H9 (cell line): ENCODE measurements at regions not wholly inside any gene's neighbourhood (a gene's known extent, or its start where the extent isn't known, plus 50 kb on each side); places are given as distances from the start of the nearest gene placed in this dataset.

Experiments
- DNase-seq: peaks from one replicate; pipeline ENCODE4 v3.0.0-alpha.2; 2017
- H2AFZ ChIP-seq: one replicate; pipeline ENCODE4 v1.6.1; 2013; ENCODE audit warnings: mild to moderate bottlenecking, low read length, control low read depth, moderate library complexity
- H2AK5ac ChIP-seq: 2 replicates; pipeline ENCODE4 v1.6.1; 2013; ENCODE audit warnings: low read length, control low read depth, mixed read lengths; ENCODE audit not compliant: insufficient read length
- H2BK120ac ChIP-seq: one replicate; pipeline ENCODE4 v1.6.1; 2013; ENCODE audit warnings: low read depth, mild to moderate bottlenecking, low read length, control low read depth, inconsistent platforms; ENCODE audit not compliant: poor library complexity, severe bottlenecking
- H2BK12ac ChIP-seq: 2 replicates; pipeline ENCODE4 v1.6.1; 2013; ENCODE audit warnings: low read length, control low read depth, mixed read lengths, low read depth; ENCODE audit not compliant: insufficient read length
- H2BK15ac ChIP-seq: 2 replicates; pipeline ENCODE4 v1.6.1; 2013; ENCODE audit warnings: low read depth, low read length, control low read depth
- H2BK20ac ChIP-seq: one replicate; pipeline ENCODE4 v1.6.1; 2013; ENCODE audit warnings: low read depth, mild to moderate bottlenecking, low read length, control low read depth, inconsistent platforms; ENCODE audit not compliant: poor library complexity, severe bottlenecking
- H2BK5ac ChIP-seq: 2 replicates; pipeline ENCODE4 v1.6.1; 2013; ENCODE audit warnings: low read length, control low read depth, mixed read lengths; ENCODE audit not compliant: insufficient read length
- H3K14ac ChIP-seq: 2 replicates; pipeline ENCODE4 v1.6.1; 2013; ENCODE audit warnings: low read length, control low read depth; ENCODE audit not compliant: insufficient read depth
- H3K18ac ChIP-seq: 2 replicates; pipeline ENCODE4 v1.6.1; 2013; ENCODE audit warnings: low read depth, mild to moderate bottlenecking, mixed read lengths, low read length, control low read depth; ENCODE audit not compliant: insufficient read length
- H3K23ac ChIP-seq: 2 replicates; pipeline ENCODE4 v1.6.1; 2013; ENCODE audit warnings: low read length, control low read depth, mixed read lengths, low read depth; ENCODE audit not compliant: insufficient read length
- H3K23me2 ChIP-seq: 2 replicates; pipeline ENCODE4 v1.6.1; 2013; ENCODE audit warnings: low read depth, mild to moderate bottlenecking, mixed read lengths, low read length, control low read depth; ENCODE audit not compliant: insufficient read length, poor library complexity, severe bottlenecking
- H3K27ac ChIP-seq: 2 replicates; pipeline ENCODE4 v1.5.1; 2013; ENCODE audit warnings: low read length, control low read depth, mixed read lengths, low read depth; ENCODE audit not compliant: insufficient read length
- H3K27me3 ChIP-seq: 2 replicates; pipeline ENCODE4 v1.6.1; 2013; ENCODE audit warnings: low read length, control low read depth, inconsistent platforms; ENCODE audit not compliant: insufficient read depth
- H3K4ac ChIP-seq: 2 replicates; pipeline ENCODE4 v1.6.1; 2013; ENCODE audit warnings: low read depth, mild to moderate bottlenecking, control low read depth, inconsistent platforms, low read length, moderate library complexity
- H3K4me1 ChIP-seq: 2 replicates; pipeline ENCODE4 v1.6.1; 2013; ENCODE audit warnings: low read length, control low read depth, inconsistent platforms; ENCODE audit not compliant: insufficient read depth
- H3K4me2 ChIP-seq: 2 replicates; pipeline ENCODE4 v1.6.1; 2013; ENCODE audit warnings: low read length, control low read depth, mixed read lengths; ENCODE audit not compliant: insufficient read length, insufficient read depth
- H3K56ac ChIP-seq: 2 replicates; pipeline ENCODE4 v1.6.1; 2013; ENCODE audit warnings: low read depth, mild to moderate bottlenecking, mixed read lengths, low read length, control low read depth; ENCODE audit not compliant: insufficient read length
- H3K79me1 ChIP-seq: 2 replicates; pipeline ENCODE4 v1.6.1; 2013; ENCODE audit warnings: low read depth, mild to moderate bottlenecking, moderate library complexity, low read length, control low read depth, inconsistent platforms; ENCODE audit not compliant: insufficient read depth, poor library complexity, severe bottlenecking
- H3K79me2 ChIP-seq: 2 replicates; pipeline ENCODE4 v1.6.1; 2013; ENCODE audit warnings: low read length, control low read depth, inconsistent platforms; ENCODE audit not compliant: insufficient read depth
- H3K9ac ChIP-seq: 2 replicates; pipeline ENCODE4 v1.6.1; 2013; ENCODE audit warnings: low read length, control low read depth, mixed read lengths; ENCODE audit not compliant: insufficient read length; ENCODE audit errors: extremely low read depth
- H3K9me3 ChIP-seq: one replicate; pipeline ENCODE4 v1.6.1; 2013; ENCODE audit warnings: low read depth, low read length, inconsistent platforms; ENCODE audit not compliant: control insufficient read depth
- H3T11ph ChIP-seq: one replicate; pipeline ENCODE4 v1.6.1; 2013; ENCODE audit warnings: mild to moderate bottlenecking, low read length, control low read depth, inconsistent platforms
- H4K20me1 ChIP-seq: one replicate; pipeline ENCODE4 v1.6.1; 2013; ENCODE audit not compliant: control insufficient read depth, insufficient read length, insufficient read depth
- H4K5ac ChIP-seq: 2 replicates; pipeline ENCODE4 v1.6.1; 2013; ENCODE audit warnings: low read depth, mild to moderate bottlenecking, mixed read lengths, low read length, control low read depth; ENCODE audit not compliant: insufficient read length
- H4K8ac ChIP-seq: replicated peaks from 2 replicates; pipeline ENCODE4 v1.6.1; 2013; ENCODE audit warnings: low read length, control low read depth, mixed read lengths, low read depth; ENCODE audit not compliant: insufficient read length
- H4K91ac ChIP-seq: 2 replicates; pipeline ENCODE4 v1.6.1; 2013; ENCODE audit warnings: low read depth, mild to moderate bottlenecking, moderate library complexity, mixed read lengths, low read length, control low read depth; ENCODE audit not compliant: insufficient read length
- H3K27ac Mint-ChIP-seq, 3 experiments: 2 replicates in 2 of 3; 3 replicates in 1 of 3; pipeline ENCODE4 v1.8.0; 2020 to 2021; ENCODE audit warnings: mixed read lengths in 3 of 3, mild to moderate bottlenecking in 1 of 3, moderate library complexity in 1 of 3
- H3K27me3 Mint-ChIP-seq: 2 replicates; pipeline ENCODE4 v1.8.0; 2021; ENCODE audit warnings: low read depth, mild to moderate bottlenecking, moderate library complexity, mixed read lengths
- H3K36me3 Mint-ChIP-seq, 3 experiments: 2 replicates in 2 of 3; 3 replicates in 1 of 3; pipeline ENCODE4 v1.8.0; 2020 to 2021; ENCODE audit warnings: low read depth in 3 of 3, mixed read lengths in 3 of 3; ENCODE audit not compliant: insufficient read depth in 1 of 3
- H3K4me1 Mint-ChIP-seq, 2 experiments: 2 replicates each; pipeline ENCODE4 v1.8.0; 2020; ENCODE audit warnings: mixed read lengths in 2 of 2
- H3K4me3 Mint-ChIP-seq, 2 experiments: 2 replicates in 1 of 2; 3 replicates in 1 of 2; pipeline ENCODE4 v1.8.0; 2020 to 2021; ENCODE audit warnings: mild to moderate bottlenecking in 2 of 2, mixed read lengths in 2 of 2, moderate library complexity in 1 of 2
- H3K9me3 Mint-ChIP-seq, 2 experiments: 2 replicates in 1 of 2; 3 replicates in 1 of 2; pipeline ENCODE4 v1.8.0; 2020; ENCODE audit warnings: mild to moderate bottlenecking in 2 of 2, mixed read lengths in 2 of 2, moderate library complexity in 1 of 2
- WGBS: extraction: QIAGEN DNeasy Blood & Tissue Kit; methylation state at CpG from one replicate; pipeline ENCODE4 v1.1.7; 2013; ENCODE audit warnings: missing lambda C conversion rate, low lambda C conversion rate, mixed read lengths; ENCODE audit not compliant: insufficient read length; ENCODE audit errors: extremely low coverage; 5-methylcytosine and 5-hydroxymethylcytosine counted together
- TF ChIP-seq, protein P1 (sequence below): fragments of 200-600 bp; sonication (generic); conservative IDR thresholded peaks from 3 replicates; pipeline ENCODE4 v1.8.0; 2021; ENCODE audit warnings: antibody characterized with exemption, mild to moderate bottlenecking

DNA sequence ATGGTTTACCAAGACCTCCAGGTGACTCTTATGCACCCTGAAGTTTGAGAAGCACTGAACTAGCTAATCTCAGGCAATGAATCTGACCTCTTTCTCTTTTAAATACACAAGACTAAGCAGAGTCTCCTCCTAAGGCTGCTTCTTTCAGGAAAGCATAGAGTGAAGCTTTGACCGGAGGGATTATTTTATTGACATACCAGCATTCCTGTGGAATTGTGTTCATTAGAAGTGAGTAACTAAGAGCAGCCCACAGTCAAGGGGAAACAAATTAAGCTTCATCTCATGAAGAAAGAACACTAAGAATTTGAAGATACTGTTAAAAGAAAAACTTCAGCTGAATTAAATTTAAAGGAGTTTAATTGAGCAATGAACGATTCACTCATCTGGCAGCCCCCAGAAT is 963.5 kb downstream of the NTRK3 start:
- Histone ChIP-seq H3K27ac (no peak overlapping the region), H2BK120ac (no peak overlapping the region), H3T11ph (no peak overlapping the region), H4K8ac (no peak overlapping the region), H3K14ac (no peak overlapping the region), H3K9ac (no peak overlapping the region), H2BK15ac (no peak overlapping the region), H3K27me3 (no peaks in the 10 kb centered on the region), H3K4me1 (no peaks in the 10 kb centered on the region), H3K56ac (no peak overlapping the region), H3K23ac (no peak overlapping the region), H2BK5ac (no peak overlapping the region), H3K4me2 (no peak overlapping the region), H3K79me1 (no peaks in the 10 kb centered on the region), H2BK20ac (no peak overlapping the region), H3K18ac (no peak overlapping the region), H3K79me2 (no peaks in the 10 kb centered on the region), H2AK5ac (no peak overlapping the region), H2AFZ (no peak overlapping the region), H4K91ac (no peak overlapping the region), H4K20me1 (no peaks in the 10 kb centered on the region), H3K23me2 (no peaks in the 10 kb centered on the region), H4K5ac (no peak overlapping the region), H3K4ac (no peak overlapping the region), H3K9me3 (no peaks in the 10 kb centered on the region), H2BK12ac (no peak overlapping the region)
- Mint-ChIP-seq H3K9me3 (peaks cover 0 to 5% of the 10 kb centered on the region in 2 experiments; a peak in 2 of 5 replicates), H3K27me3 (no peaks in the 10 kb centered on the region), H3K36me3 (no peaks in the 10 kb centered on the region), H3K27ac (no peak overlapping the region), H3K4me1 (no peaks in the 10 kb centered on the region; a peak in 1 of 4 replicates), H3K4me3 (no peak overlapping the region)
- no peak for DNase-seq
- WGBS, result no CpG with 5 or more reads among the region's 2 CpGs
- TF ChIP-seq, protein P1, sequence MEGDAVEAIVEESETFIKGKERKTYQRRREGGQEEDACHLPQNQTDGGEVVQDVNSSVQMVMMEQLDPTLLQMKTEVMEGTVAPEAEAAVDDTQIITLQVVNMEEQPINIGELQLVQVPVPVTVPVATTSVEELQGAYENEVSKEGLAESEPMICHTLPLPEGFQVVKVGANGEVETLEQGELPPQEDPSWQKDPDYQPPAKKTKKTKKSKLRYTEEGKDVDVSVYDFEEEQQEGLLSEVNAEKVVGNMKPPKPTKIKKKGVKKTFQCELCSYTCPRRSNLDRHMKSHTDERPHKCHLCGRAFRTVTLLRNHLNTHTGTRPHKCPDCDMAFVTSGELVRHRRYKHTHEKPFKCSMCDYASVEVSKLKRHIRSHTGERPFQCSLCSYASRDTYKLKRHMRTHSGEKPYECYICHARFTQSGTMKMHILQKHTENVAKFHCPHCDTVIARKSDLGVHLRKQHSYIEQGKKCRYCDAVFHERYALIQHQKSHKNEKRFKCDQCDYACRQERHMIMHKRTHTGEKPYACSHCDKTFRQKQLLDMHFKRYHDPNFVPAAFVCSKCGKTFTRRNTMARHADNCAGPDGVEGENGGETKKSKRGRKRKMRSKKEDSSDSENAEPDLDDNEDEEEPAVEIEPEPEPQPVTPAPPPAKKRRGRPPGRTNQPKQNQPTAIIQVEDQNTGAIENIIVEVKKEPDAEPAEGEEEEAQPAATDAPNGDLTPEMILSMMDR, result no peak
